ENCODE measurements at regions not wholly inside any gene's neighbourhood (a gene's known extent, or its start where the extent isn't known, plus 50 kb on each side); places are given as distances from the start of the nearest gene placed in this dataset.

DNA sequence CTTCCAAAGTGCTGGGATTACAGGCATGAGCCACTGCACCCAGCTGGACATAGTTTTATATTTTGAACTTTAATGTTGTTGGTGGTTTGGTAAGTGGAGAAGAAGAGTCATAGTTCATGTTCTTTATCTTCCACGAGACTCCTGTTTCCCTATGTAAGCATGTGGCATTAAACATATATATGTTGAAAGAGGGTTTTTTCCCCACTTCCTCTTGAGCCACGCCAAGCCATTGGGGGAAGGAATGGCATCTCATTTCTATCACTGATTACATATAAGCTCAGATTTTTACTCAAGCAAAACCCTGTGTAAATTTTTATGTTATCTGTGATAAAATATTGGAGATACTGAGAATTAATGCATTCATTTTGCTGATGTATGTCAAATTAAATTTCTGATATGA, 300.4 kb downstream of the PHF14 start:
- intact Hi-C loops (cut with micrococcal nuclease), result no loop called here
- ATAC-seq (no peak), FAIRE-seq (no peak), DNase-seq (ENCODE audit: extremely low read depth in 1 of 4, low spot score in 3 of 4) (no peak)
- Histone ChIP-seq H3K79me2 (ENCODE audit: control insufficient read depth, insufficient read depth, low read length) (no peaks in the 10 kb centered on the region), H4K20me1 (replicated peaks; ENCODE audit: control insufficient read depth, insufficient read depth, low read length) (no peaks in the 10 kb centered on the region), H3K4me1 (replicated peaks in 1 of 2; ENCODE audit: control insufficient read depth in 2 of 2, insufficient read depth in 2 of 2, low read length in 2 of 2) (no peaks in the 10 kb centered on the region; a peak in 1 of 5 replicates), H3K27ac (ENCODE audit: extremely low read depth, low read depth, low read length) (no peak overlapping the region), H3K36me3 (ENCODE audit: control insufficient read depth, insufficient read depth, low read length) (no peaks in the 10 kb centered on the region), H3K4me2 (ENCODE audit: insufficient read depth, low read length) (no peak overlapping the region), H3K4me3 (no peak overlapping the region), H3K9me1 (ENCODE audit: control insufficient read depth, insufficient read depth, low read length) (no peaks in the 10 kb centered on the region), H3K9me3 (replicated peaks; ENCODE audit: control insufficient read depth, insufficient read depth, low read depth, low read length) (no peaks in the 10 kb centered on the region), H3K9ac (ENCODE audit: insufficient read depth in 1 of 2, low read depth in 2 of 2, low read length in 2 of 2) (no peak overlapping the region), H2AFZ (ENCODE audit: low read depth, low read length) (no peak overlapping the region), H3K27me3 (ENCODE audit: control insufficient read depth in 2 of 2, insufficient read depth in 2 of 2, low read length in 2 of 2) (no peaks in the 10 kb centered on the region)
- TF ChIP-seq ZNF316 (IDR thresholded peaks at IDR 0.05), result 0 out of 2 replicates have a peak, but pooled peaks have one; percentile 18
- no peak for TF ChIP-seq ZNF282 (CRISPR knock-in tag; IDR thresholded peaks at IDR 0.05)
- 33% methylated on average over 2 of the region's 2 CpGs for WGBS (ENCODE audit: insufficient coverage, low coverage, missing lambda C conversion rate)
- ChIA-PET POLR2A (no interaction called here), CTCF (ENCODE audit: low intra/inter-chr PET ratio) (no interaction called here)
- BruUV-seq (replicated peaks), result no TSS peak
- in situ Hi-C loops (cut with MboI), result no loop called here

DNA sequence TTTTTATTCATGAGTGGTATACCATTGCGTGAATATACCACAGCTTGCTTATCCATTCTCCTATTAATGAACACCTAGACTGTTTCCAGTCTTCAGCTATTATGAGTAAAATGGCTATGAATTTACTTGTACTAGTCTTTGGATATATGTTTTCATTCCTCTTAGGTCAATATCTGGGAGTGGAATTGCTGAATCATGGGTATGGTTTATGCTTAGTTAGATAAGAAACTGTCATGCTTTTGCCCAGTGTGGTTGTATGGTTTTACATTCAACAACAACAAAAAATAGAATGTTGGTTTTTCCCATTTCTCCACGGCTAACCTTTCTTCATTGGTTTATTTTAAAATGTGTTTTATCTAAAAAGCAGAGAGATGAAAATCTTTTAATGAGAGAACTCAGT, 308.3 kb downstream of the PHF14 start:
- peak; percentile 88 for FAIRE-seq
- peak overlapping the region; percentile 70 for H2AFZ ChIP-seq (ENCODE audit: low read depth, low read length)
- intact Hi-C loops (cut with micrococcal nuclease), result no loop called here
- no peak for TF ChIP-seq MECOM (CRISPR knock-in tag; IDR thresholded peaks at IDR 0.05)
- TF ChIP-seq, protein P1, sequence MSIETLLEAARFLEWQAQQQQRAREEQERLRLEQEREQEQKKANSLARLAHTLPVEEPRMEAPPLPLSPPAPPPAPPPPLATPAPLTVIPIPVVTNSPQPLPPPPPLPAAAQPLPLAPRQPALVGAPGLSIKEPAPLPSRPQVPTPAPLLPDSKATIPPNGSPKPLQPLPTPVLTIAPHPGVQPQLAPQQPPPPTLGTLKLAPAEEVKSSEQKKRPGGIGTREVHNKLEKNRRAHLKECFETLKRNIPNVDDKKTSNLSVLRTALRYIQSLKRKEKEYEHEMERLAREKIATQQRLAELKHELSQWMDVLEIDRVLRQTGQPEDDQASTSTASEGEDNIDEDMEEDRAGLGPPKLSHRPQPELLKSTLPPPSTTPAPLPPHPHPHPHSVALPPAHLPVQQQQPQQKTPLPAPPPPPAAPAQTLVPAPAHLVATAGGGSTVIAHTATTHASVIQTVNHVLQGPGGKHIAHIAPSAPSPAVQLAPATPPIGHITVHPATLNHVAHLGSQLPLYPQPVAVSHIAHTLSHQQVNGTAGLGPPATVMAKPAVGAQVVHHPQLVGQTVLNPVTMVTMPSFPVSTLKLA (conservative IDR thresholded peaks at IDR 0.05), result peak in 1 of 2 experiments; percentile 48; a peak in 2 of 4 replicates
- peak; percentile 47; the same call in 1 of the 2 replicates for TF ChIP-seq JUND (IDR thresholded peaks at IDR 0.05; ENCODE audit: borderline replicate concordance, low read depth, low read length)
- peak; percentile 52; the same call in 2 of the 3 replicates for TF ChIP-seq JUND (tag; IDR thresholded peaks at IDR 0.05; ENCODE audit: borderline replicate concordance, low read depth, low read length)
- TF ChIP-seq MEF2D (tag; conservative IDR thresholded peaks at IDR 0.05; ENCODE audit: low read depth), result no peak
- peak; percentile 76 for TF ChIP-seq CBFA2T3 (IDR thresholded peaks at IDR 0.05)
- TF ChIP-seq CHD1 (IDR thresholded peaks at IDR 0.05; ENCODE audit: low read length), result no peak
- no peak for TF ChIP-seq SAFB2 (IDR thresholded peaks at IDR 0.05; ENCODE audit: borderline replicate concordance, low read depth, low read length, severe bottlenecking)
- peak; percentile 69 for TF ChIP-seq CC2D1A (IDR thresholded peaks at IDR 0.05)

More for the DNA sequence above, 308.3 kb downstream of the PHF14 start:
- peak overlapping the region; percentile 52 for H3K27ac ChIP-seq (ENCODE audit: extremely low read depth, low read depth, low read length)
- no peaks in the 10 kb centered on the region; the same call in 1 of the 2 replicates for H3K9me3 ChIP-seq (replicated peaks; ENCODE audit: control insufficient read depth, insufficient read depth, low read depth, low read length)
- no peak overlapping the region for H3K4me2 ChIP-seq (ENCODE audit: insufficient read depth, low read length)
- POLR2A ChIA-PET, result no interaction called here
- no peaks in the 10 kb centered on the region for H3K9me1 ChIP-seq (ENCODE audit: control insufficient read depth, insufficient read depth, low read length)
- CTCF ChIA-PET (ENCODE audit: low intra/inter-chr PET ratio), result no interaction called here
- BruUV-seq (replicated peaks), result no TSS peak
- no peaks in the 10 kb centered on the region for H3K79me2 ChIP-seq (ENCODE audit: control insufficient read depth, insufficient read depth, low read length)
- H3K4me3 ChIP-seq, result no peak overlapping the region
- H3K9ac ChIP-seq (ENCODE audit: insufficient read depth in 1 of 2, low read depth in 2 of 2, low read length in 2 of 2), result no peak overlapping the region
- H4K20me1 ChIP-seq (replicated peaks; ENCODE audit: control insufficient read depth, insufficient read depth, low read length), result no peaks in the 10 kb centered on the region
- DNase-seq (ENCODE audit: extremely low read depth in 1 of 4, low spot score in 3 of 4) (peak; percentile 20 to 78 (median 44)), ATAC-seq (peak; percentile 98)
- in situ Hi-C loops (cut with MboI), result no loop called here
- peaks cover 0 to 2% of the 10 kb centered on the region in 2 experiments; a peak in 2 of 5 replicates for H3K4me1 ChIP-seq (replicated peaks in 1 of 2; ENCODE audit: control insufficient read depth in 2 of 2, insufficient read depth in 2 of 2, low read length in 2 of 2)
- H3K27me3 ChIP-seq (ENCODE audit: control insufficient read depth in 2 of 2, insufficient read depth in 2 of 2, low read length in 2 of 2), result no peaks in the 10 kb centered on the region
- no peaks in the 10 kb centered on the region for H3K36me3 ChIP-seq (ENCODE audit: control insufficient read depth, insufficient read depth, low read length)
- 3% methylated on average over 2 of the region's 2 CpGs for WGBS (ENCODE audit: insufficient coverage, low coverage, missing lambda C conversion rate)
